DMS53 treated with DMSO at 0.1 percent for 48 hours (cell line): ENCODE measurements at regions not wholly inside any gene's neighbourhood (a gene's known extent, or its start where the extent isn't known, plus 50 kb on each side); places are given as distances from the start of the nearest gene placed in this dataset.
"Not testable (repeated sequence)": the region's sequence is repeated elsewhere in the genome, so short reads cannot be mapped to it uniquely, and the experiment has no call there.

ENCODE experiments used
- DNase-seq: peaks from one replicate; lab custom pipeline; 2025; ENCODE audit not compliant: unreplicated experiment; lab: John Stamatoyannopoulos, UW

- DNase-seq: no peak
Observed at GRCh38 chr10:63003816-63004453, 129.2 kb upstream of the NRBF2 start.

- DNase-seq: peak; percentile 19
Observed at GRCh38 chr10:62996925-62997324, 136.2 kb upstream of the NRBF2 start.

- DNase-seq: no peak
Observed at GRCh38 chr10:62996516-62996915, 136.6 kb upstream of the NRBF2 start.

- DNase-seq: no peak
Observed at GRCh38 chr10:62993121-62993520, 140.0 kb upstream of the NRBF2 start.

- no peak for DNase-seq
Observed at GRCh38 chr10:62992145-62992721, 140.9 kb upstream of the NRBF2 start.

- no peak for DNase-seq
Observed at GRCh38 chr10:62990126-62990525, 143.0 kb upstream of the NRBF2 start.

- no peak for DNase-seq
Observed at GRCh38 chr10:62985807-62986600, 147.1 kb upstream of the NRBF2 start.

GRCh38 chr10:62981096-62981495 is 152.0 kb upstream of the NRBF2 start:
- DNase-seq: no peak

GRCh38 chr10:62980687-62981086 is 152.4 kb upstream of the NRBF2 start:
- peak; percentile 57 for DNase-seq

GRCh38 chr10:62979921-62980320 is 153.2 kb upstream of the NRBF2 start:
- no peak for DNase-seq

- no peak for DNase-seq
Observed at GRCh38 chr10:62978482-62978881, 154.6 kb upstream of the NRBF2 start.

- not testable (repeated sequence) for DNase-seq
Observed at GRCh38 chr10:62974795-62975194, 158.3 kb upstream of the NRBF2 start.

- no peak for DNase-seq
Observed at GRCh38 chr10:62972103-62972502, 155.9 kb upstream of the EGR2 start.

GRCh38 chr10:62964026-62964425 is 147.9 kb upstream of the EGR2 start:
- DNase-seq: no peak

GRCh38 chr10:62961951-62962523 is 145.9 kb upstream of the EGR2 start:
- no peak for DNase-seq

GRCh38 chr10:62960416-62960815 is 144.2 kb upstream of the EGR2 start:
- no peak for DNase-seq

- DNase-seq: no peak
Observed at GRCh38 chr10:62959553-62959952, 143.4 kb upstream of the EGR2 start.

- no peak for DNase-seq
Observed at GRCh38 chr10:62958980-62959379, 142.8 kb upstream of the EGR2 start.

- DNase-seq: no peak
Observed at GRCh38 chr10:62946278-62946677, 130.1 kb upstream of the EGR2 start.

GRCh38 chr10:62939698-62940097 is 123.5 kb upstream of the EGR2 start:
- DNase-seq: no peak

GRCh38 chr10:62938672-62939071 is 122.5 kb upstream of the EGR2 start:
- DNase-seq: no peak

GRCh38 chr10:62937674-62938073 is 121.5 kb upstream of the EGR2 start:
- DNase-seq: no peak
